Activated T-helper 2 cell treated with anti-CD3 and anti-CD28 coated beads, Interferon-gamma antibody, Interleukin-2, Interleukin-4, amounts not matched to agents 10 μg/mL and 5 μg/mL and 100 μg/mL, durations not matched to agents 14 hours and 24 hours and 36 hours (primary cell): ENCODE measurements at regions not wholly inside any gene's neighbourhood (a gene's known extent, or its start where the extent isn't known, plus 50 kb on each side); places are given as distances from the start of the nearest gene placed in this dataset.
"Not testable (repeated sequence)": the region's sequence is repeated elsewhere in the genome, so short reads cannot be mapped to it uniquely, and the experiment has no call there.

ENCODE experiments used
- DNase-seq: peaks from one replicate; pipeline ENCODE4 v3.0.0; 2021; ENCODE audit warnings: low spot score
- H3K27ac Mint-ChIP-seq: one replicate; pipeline ENCODE4 v1.8.0; 2021; ENCODE audit warnings: mixed read lengths
- H3K27me3 Mint-ChIP-seq: one replicate; pipeline ENCODE4 v1.8.0; 2021; ENCODE audit warnings: low read depth, mixed read lengths
- H3K36me3 Mint-ChIP-seq: one replicate; pipeline ENCODE4 v1.8.0; 2021; ENCODE audit warnings: low read depth, mixed read lengths
- H3K4me1 Mint-ChIP-seq: one replicate; pipeline ENCODE4 v1.8.0; 2021; ENCODE audit warnings: low read depth, mixed read lengths
- H3K4me3 Mint-ChIP-seq: one replicate; pipeline ENCODE4 v1.8.0; 2021; ENCODE audit warnings: low read depth, mild to moderate bottlenecking, moderate library complexity, mixed read lengths
- H3K9me3 Mint-ChIP-seq: one replicate; pipeline ENCODE4 v1.8.0; 2021; ENCODE audit warnings: mixed read lengths
- intact Hi-C: fragments of 100-400 bp; cut with micrococcal nuclease; formaldehyde crosslinking; loops from one replicate; pipeline ENCODE4 v1.15.1; 2023

DNA sequence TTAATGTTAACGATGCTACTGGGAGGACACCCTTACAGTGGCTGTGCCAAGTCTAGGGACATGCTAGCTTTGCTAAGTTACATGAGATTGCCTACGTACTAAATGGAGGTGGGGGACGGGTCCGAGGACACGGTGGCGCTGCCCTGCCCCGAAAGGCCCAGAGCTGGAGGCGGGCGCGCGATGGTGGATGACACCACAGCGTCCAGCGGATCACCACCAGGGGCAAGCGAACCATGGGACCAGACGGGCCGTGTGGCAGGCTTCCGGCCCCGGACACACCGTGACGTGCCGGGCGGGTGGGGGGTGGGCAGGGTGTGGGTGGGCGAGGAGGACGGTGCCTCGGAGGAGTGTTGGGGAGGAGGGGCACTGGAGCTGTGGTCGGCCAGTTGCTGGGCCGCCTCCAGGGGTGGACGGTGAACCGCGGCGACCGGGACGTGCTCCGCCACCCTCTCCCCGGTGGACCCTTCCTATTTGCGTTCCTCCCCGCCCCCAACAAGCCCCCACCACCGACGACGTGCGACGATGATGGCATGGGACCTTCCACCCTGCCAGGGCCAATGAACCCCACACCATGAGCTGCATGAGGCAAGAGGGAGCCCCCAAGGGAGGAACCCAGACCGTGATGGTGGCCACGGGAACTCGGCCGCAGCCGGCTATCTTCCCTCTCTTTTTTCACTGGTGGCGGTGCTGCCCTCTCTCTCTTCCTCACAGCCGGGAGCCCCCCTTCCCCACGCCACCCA is 773.3 kb upstream of the DEFB115 start:
- no peak overlapping the region for H3K4me3 Mint-ChIP-seq
- H3K27me3 Mint-ChIP-seq: no peaks in the 10 kb centered on the region
- peaks cover 41% of the 10 kb centered on the region for H3K9me3 Mint-ChIP-seq
- DNase-seq: no peak
- no peak overlapping the region for H3K27ac Mint-ChIP-seq
- intact Hi-C loops: no loop called here
- no peaks in the 10 kb centered on the region for H3K36me3 Mint-ChIP-seq
- no peaks in the 10 kb centered on the region for H3K4me1 Mint-ChIP-seq

DNA sequence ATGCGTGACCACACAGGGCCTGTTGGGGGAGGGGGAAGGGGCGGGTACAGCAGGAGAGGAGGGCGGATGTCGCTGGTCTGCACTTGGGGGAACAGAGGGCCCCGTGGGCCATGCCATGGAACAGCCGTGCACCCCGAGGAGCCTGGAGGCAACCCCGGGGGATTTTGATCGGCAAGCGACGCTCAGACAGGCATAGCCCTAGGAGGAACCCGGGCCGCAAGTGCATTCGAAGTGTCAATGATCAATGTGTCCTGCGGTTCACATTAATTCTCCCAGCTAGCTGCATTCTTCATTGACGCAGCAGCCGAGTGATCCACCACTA is 772.8 kb upstream of the DEFB115 start:
- H3K27me3 Mint-ChIP-seq: no peaks in the 10 kb centered on the region
- no peaks in the 10 kb centered on the region for H3K4me1 Mint-ChIP-seq
- H3K4me3 Mint-ChIP-seq: no peak overlapping the region
- H3K9me3 Mint-ChIP-seq: peaks cover 38% of the 10 kb centered on the region
- DNase-seq: no peak
- intact Hi-C loops: no loop called here
- H3K27ac Mint-ChIP-seq: no peak overlapping the region
- H3K36me3 Mint-ChIP-seq: no peaks in the 10 kb centered on the region

DNA sequence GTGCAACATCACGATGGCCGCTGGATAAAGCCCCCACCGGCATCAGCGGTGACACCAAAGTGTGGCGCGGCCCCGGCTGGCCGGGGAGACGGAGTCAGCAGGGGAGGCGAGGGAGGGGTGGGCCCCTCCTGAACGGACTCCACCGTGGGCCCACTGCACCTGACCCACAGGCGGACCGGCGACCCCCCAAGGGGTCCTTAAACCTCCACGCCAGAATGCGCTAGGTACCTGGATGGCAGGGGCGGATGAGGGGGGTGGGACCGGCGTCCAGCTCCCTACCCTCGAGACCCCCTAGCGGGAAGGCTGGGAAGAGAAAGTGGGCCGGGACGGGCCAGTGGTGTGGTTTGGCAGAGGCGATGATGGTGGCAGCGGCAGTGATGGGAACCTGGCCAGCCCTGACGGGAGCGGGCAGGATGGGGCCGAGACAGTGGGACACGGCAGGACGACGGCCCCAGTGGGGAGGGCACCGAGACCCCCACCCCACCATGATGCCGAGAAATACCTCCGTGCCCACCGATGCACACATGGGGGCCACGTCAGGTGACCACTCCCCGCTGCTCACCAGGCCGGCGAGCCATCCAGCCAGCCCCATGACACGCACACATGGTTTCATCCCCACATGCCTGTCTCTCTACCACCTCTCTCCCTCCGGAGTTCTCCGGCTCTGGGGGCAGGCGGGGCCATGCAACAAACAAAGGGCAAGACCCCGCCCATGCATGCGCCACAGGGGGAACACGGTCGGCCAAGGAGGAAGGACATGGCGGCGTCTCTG is 771.9 kb upstream of the DEFB115 start:
- no peaks in the 10 kb centered on the region for H3K27me3 Mint-ChIP-seq
- no peak for DNase-seq
- no peak overlapping the region for H3K4me3 Mint-ChIP-seq
- intact Hi-C loops: no loop called here
- H3K27ac Mint-ChIP-seq: no peak overlapping the region
- no peaks in the 10 kb centered on the region for H3K4me1 Mint-ChIP-seq
- peaks cover 32% of the 10 kb centered on the region for H3K9me3 Mint-ChIP-seq
- H3K36me3 Mint-ChIP-seq: no peaks in the 10 kb centered on the region

- Mint-ChIP-seq H3K4me1 (no peaks in the 10 kb centered on the region), H3K9me3 (peaks cover 37% of the 10 kb centered on the region), H3K36me3 (peaks cover 3% of the 10 kb centered on the region), H3K4me3 (no peak overlapping the region), H3K27me3 (no peaks in the 10 kb centered on the region), H3K27ac (no peak overlapping the region)
- intact Hi-C loops: no loop called here
- no peak for DNase-seq
These were observed 771.4 kb upstream of the DEFB115 start for GRCh38 chr20:30486103-30486478.

DNA sequence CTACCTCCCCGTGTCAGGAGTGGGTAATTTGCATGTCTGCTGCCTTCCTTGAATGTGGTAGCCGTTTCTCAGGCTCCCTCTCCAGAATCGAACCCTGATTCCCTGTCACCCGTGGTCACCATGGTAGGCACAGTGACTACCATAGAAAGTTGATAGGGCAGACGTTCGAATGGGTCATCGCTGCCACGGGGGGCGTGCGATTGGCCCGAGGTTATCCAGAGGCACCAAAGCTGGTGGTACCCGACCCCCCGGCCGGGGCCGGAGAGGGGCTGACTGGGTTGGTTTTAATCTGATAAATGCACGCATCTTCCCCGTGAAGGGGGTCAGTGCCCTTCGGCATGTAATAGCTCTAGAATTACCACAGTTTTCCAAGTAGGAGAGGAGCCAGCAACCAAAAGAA is 770.0 kb upstream of the DEFB115 start:
- H3K4me1 Mint-ChIP-seq, H3K36me3 Mint-ChIP-seq, H3K27ac Mint-ChIP-seq, DNase-seq, H3K27me3 Mint-ChIP-seq, intact Hi-C loops, H3K4me3 Mint-ChIP-seq: not testable (repeated sequence)
- H3K9me3 Mint-ChIP-seq: peaks cover 32% of the 10 kb centered on the region

GRCh38 chr20:30487947-30488926 is 769.2 kb upstream of the DEFB115 start:
- Mint-ChIP-seq H3K4me3 (no peak overlapping the region), H3K36me3 (peaks cover 3% of the 10 kb centered on the region), H3K27ac (no peak overlapping the region), H3K4me1 (no peaks in the 10 kb centered on the region), H3K27me3 (no peaks in the 10 kb centered on the region), H3K9me3 (peaks cover 32% of the 10 kb centered on the region)
- no peak for DNase-seq
- intact Hi-C loops: no loop called here

GRCh38 chr20:30488941-30489613 is 768.4 kb upstream of the DEFB115 start:
- H3K27ac Mint-ChIP-seq: no peak overlapping the region
- intact Hi-C loops: no loop called here
- DNase-seq: no peak
- H3K36me3 Mint-ChIP-seq: peaks cover 3% of the 10 kb centered on the region
- peaks cover 30% of the 10 kb centered on the region for H3K9me3 Mint-ChIP-seq
- no peaks in the 10 kb centered on the region for H3K27me3 Mint-ChIP-seq
- no peak overlapping the region for H3K4me3 Mint-ChIP-seq
- no peaks in the 10 kb centered on the region for H3K4me1 Mint-ChIP-seq

GRCh38 chr20:30489614-30490003 is 767.9 kb upstream of the DEFB115 start:
- Mint-ChIP-seq H3K27me3 (no peaks in the 10 kb centered on the region), H3K4me1 (no peaks in the 10 kb centered on the region), H3K4me3 (no peak overlapping the region), H3K27ac (no peak overlapping the region), H3K9me3 (peaks cover 31% of the 10 kb centered on the region), H3K36me3 (peaks cover 3% of the 10 kb centered on the region)
- intact Hi-C loops: no loop called here
- no peak for DNase-seq

DNA sequence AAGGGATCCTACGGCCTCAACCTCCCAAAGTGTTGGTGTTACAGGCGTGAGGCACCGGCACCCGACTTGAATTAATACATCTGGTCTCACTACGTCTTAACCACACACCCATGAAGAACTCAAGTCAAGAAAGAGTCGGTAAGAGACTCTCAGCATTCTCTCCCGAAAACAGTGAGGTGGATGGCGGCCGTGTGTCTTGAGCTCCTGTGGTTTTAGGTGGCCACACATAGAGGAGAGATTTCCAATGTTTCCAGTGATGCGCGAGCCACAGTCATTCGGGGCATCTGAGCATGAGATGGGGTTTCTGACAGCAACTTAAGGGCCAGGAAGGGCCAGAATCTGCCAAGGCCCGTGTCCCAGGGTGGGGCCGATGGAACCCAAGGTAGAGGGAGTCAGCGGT is 766.4 kb upstream of the DEFB115 start:
- H3K4me3 Mint-ChIP-seq: no peak overlapping the region
- no peak overlapping the region for H3K27ac Mint-ChIP-seq
- no peaks in the 10 kb centered on the region for H3K27me3 Mint-ChIP-seq
- H3K4me1 Mint-ChIP-seq: no peaks in the 10 kb centered on the region
- H3K36me3 Mint-ChIP-seq: peaks cover 3% of the 10 kb centered on the region
- DNase-seq: no peak
- H3K9me3 Mint-ChIP-seq: peaks cover 27% of the 10 kb centered on the region
- intact Hi-C loops: no loop called here

GRCh38 chr20:30496656-30497055 is 760.8 kb upstream of the DEFB115 start:
- H3K27ac Mint-ChIP-seq, H3K4me3 Mint-ChIP-seq, intact Hi-C loops, H3K27me3 Mint-ChIP-seq, DNase-seq, H3K4me1 Mint-ChIP-seq, H3K36me3 Mint-ChIP-seq, H3K9me3 Mint-ChIP-seq: not testable (repeated sequence)

GRCh38 chr20:30497191-30497590 is 760.3 kb upstream of the DEFB115 start:
- intact Hi-C loops, DNase-seq, H3K27ac Mint-ChIP-seq, H3K4me1 Mint-ChIP-seq, H3K36me3 Mint-ChIP-seq, H3K27me3 Mint-ChIP-seq, H3K9me3 Mint-ChIP-seq, H3K4me3 Mint-ChIP-seq: not testable (repeated sequence)

DNA sequence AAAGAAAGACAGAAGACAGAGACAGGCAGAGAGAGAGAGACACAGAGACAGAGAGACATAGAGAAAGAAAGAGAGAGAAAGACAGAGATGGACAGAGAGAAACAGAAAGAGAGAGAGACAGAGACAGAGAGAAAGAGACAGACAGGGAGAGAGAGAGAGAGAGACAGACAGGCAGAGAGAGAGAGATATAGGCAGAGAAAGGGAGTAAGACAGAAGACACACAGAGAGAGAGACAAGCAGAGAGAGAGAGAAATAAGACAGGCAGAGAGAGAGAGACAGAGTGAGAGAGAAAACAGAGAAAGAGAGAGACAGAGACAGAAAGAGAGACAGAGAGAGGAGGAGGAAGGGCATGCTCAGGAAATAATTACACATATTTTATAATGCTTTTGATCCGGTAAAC is 758.3 kb upstream of the DEFB115 start:
- H3K4me1 Mint-ChIP-seq: no peaks in the 10 kb centered on the region
- no peaks in the 10 kb centered on the region for H3K36me3 Mint-ChIP-seq
- no peak overlapping the region for H3K4me3 Mint-ChIP-seq
- DNase-seq: no peak
- H3K27me3 Mint-ChIP-seq: no peaks in the 10 kb centered on the region
- intact Hi-C loops: no loop called here
- H3K9me3 Mint-ChIP-seq: peaks cover under 1% of the 10 kb centered on the region
- H3K27ac Mint-ChIP-seq: no peak overlapping the region
